ENCODE measurements at regions not wholly inside any gene's neighbourhood (a gene's known extent, or its start where the extent isn't known, plus 50 kb on each side); places are given as distances from the start of the nearest gene placed in this dataset.

GRCh38 chr20:10925767-10926166 lies 252.0 kb upstream of the JAG1 start:
- no peak for DNase-seq

GRCh38 chr20:10927011-10927583 lies 253.3 kb upstream of the JAG1 start:
- no peak for DNase-seq

- no peak for DNase-seq
These were observed 254.4 kb upstream of the JAG1 start for GRCh38 chr20:10927936-10928840.

GRCh38 chr20:10928841-10929421 lies 255.1 kb upstream of the JAG1 start:
- DNase-seq = no peak

- DNase-seq = no peak
These were observed 262.0 kb upstream of the JAG1 start for GRCh38 chr20:10935658-10936402.

GRCh38 chr20:10936786-10937185 lies 263.0 kb upstream of the JAG1 start:
- DNase-seq = no peak

GRCh38 chr20:10939331-10939941 lies 265.6 kb upstream of the JAG1 start:
- no peak for DNase-seq

- no peak for DNase-seq
These were observed 267.1 kb upstream of the JAG1 start for GRCh38 chr20:10940941-10941340.

- DNase-seq = no peak
These were observed 270.0 kb upstream of the JAG1 start for GRCh38 chr20:10943686-10944265.

GRCh38 chr20:10946124-10946880 lies 272.5 kb upstream of the JAG1 start:
- DNase-seq = no peak

- DNase-seq = no peak
These were observed 273.9 kb upstream of the JAG1 start for GRCh38 chr20:10947726-10948125.

- DNase-seq = no peak
These were observed 276.4 kb upstream of the JAG1 start for GRCh38 chr20:10949930-10950783.

- DNase-seq = no peak
These were observed 277.4 kb upstream of the JAG1 start for GRCh38 chr20:10951216-10951615.

- DNase-seq = no peak
These were observed 278.1 kb upstream of the JAG1 start for GRCh38 chr20:10951904-10952303.

GRCh38 chr20:10953437-10953836 lies 279.6 kb upstream of the JAG1 start:
- no peak for DNase-seq

- no peak for DNase-seq
These were observed 280.5 kb upstream of the JAG1 start for GRCh38 chr20:10954137-10954840.

GRCh38 chr20:10954908-10955580 lies 281.2 kb upstream of the JAG1 start:
- no peak for DNase-seq

- no peak for DNase-seq
These were observed 284.5 kb upstream of the JAG1 start for GRCh38 chr20:10958279-10958678.

- DNase-seq = no peak
These were observed 286.6 kb upstream of the JAG1 start for GRCh38 chr20:10960416-10960815.
